SH-SY5Y (cell line): ENCODE measurements at regions not wholly inside any gene's neighbourhood (a gene's known extent, or its start where the extent isn't known, plus 50 kb on each side); places are given as distances from the start of the nearest gene placed in this dataset.

Experiments
- GATA2 ChIP-seq: IDR thresholded peaks from 2 replicates; pipeline ENCODE4 v1.6.1; 2011; ENCODE audit warnings: mild to moderate bottlenecking, low read depth, low read length
- GATA3 ChIP-seq: IDR thresholded peaks from 2 replicates; pipeline ENCODE4 v1.6.1; 2011; ENCODE audit warnings: low read depth, mild to moderate bottlenecking, low read length, moderate library complexity

GRCh38 chr16:49111351-49111750, 170.3 kb downstream of the CBLN1 start:
- no peak for TF ChIP-seq GATA2
- no peak for TF ChIP-seq GATA3
